ENCODE measurements at regions not wholly inside any gene's neighbourhood (a gene's known extent, or its start where the extent isn't known, plus 50 kb on each side); places are given as distances from the start of the nearest gene placed in this dataset.

DNA sequence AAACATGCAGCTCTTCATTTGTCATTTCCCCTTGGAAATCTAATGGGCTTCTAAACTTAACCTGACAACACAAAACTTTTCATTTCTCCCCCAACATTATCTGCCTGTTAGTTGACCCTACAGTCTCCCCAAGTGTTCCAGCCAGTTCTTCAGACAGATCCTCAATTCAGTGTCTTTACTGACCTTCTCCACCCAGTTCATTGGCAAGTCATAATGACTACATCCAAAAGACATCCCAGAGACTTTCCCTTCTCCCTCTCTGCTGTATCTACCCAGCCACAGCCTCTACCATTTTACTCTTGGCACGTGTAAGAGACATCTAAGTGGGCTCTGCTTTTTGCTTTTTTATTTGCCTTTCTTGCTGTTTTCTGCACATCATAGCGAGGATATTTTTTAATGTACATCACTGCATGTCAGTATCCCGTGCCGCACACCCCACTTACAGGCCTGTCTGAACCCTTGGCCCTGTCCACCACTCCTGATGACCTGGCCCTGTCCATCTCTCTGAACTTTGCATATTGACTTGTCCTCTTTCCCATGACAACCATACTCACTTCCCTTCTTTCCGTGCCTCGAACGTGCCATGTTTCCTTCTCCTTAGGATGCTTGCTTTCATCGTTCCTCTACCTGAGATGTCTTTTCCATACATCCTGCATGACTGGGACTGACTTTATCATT is 391.9 kb downstream of the IRS2 start:
- no peak for TF ChIP-seq CTCF (conservative IDR thresholded peaks at IDR 0.05; ENCODE audit: low read depth, low read length)
- TF ChIP-seq POLR2A (IDR thresholded peaks at IDR 0.05; ENCODE audit: low read depth, low read length): no peak

Measured in IMR-90 (cell line).